Fibroblast of villous mesenchyme (primary cell): ENCODE measurements at regions not wholly inside any gene's neighbourhood (a gene's known extent, or its start where the extent isn't known, plus 50 kb on each side); places are given as distances from the start of the nearest gene placed in this dataset.

Experiments
- DNase-seq: peaks from one replicate; pipeline ENCODE4 v3.0.0-alpha.2; 2010; ENCODE audit warnings: low read depth
- H3K4me3 ChIP-seq: 2 replicates; pipeline ENCODE4 v1.5.1; 2011; ENCODE audit warnings: low read depth, mild to moderate bottlenecking, low read length
- TF ChIP-seq, protein P1 (sequence below): IDR thresholded peaks from 2 replicates; pipeline ENCODE4 v1.5.1; 2012; ENCODE audit warnings: low read depth, mild to moderate bottlenecking, low read length; ENCODE audit not compliant: insufficient read depth

DNA sequence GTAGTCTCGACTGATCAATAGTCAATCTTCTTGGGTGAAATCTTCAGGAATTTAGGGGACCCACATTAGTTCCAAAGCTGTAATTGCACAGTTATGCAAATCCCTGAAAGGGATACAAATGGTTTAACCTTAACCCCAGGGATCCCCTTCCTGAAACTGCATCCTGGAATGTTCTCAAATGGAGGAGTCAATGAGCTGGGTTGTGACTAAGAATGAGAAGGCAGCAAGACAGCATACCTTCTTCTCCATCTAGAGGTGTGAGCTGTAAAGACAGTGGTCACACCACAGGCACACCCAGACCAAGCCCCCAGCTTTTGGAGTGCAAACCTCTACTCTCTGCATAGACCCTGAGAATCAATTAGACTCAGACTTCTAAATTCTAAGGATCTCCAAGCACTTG is 164.7 kb upstream of the MEIS1 start:
- TF ChIP-seq, protein P1, sequence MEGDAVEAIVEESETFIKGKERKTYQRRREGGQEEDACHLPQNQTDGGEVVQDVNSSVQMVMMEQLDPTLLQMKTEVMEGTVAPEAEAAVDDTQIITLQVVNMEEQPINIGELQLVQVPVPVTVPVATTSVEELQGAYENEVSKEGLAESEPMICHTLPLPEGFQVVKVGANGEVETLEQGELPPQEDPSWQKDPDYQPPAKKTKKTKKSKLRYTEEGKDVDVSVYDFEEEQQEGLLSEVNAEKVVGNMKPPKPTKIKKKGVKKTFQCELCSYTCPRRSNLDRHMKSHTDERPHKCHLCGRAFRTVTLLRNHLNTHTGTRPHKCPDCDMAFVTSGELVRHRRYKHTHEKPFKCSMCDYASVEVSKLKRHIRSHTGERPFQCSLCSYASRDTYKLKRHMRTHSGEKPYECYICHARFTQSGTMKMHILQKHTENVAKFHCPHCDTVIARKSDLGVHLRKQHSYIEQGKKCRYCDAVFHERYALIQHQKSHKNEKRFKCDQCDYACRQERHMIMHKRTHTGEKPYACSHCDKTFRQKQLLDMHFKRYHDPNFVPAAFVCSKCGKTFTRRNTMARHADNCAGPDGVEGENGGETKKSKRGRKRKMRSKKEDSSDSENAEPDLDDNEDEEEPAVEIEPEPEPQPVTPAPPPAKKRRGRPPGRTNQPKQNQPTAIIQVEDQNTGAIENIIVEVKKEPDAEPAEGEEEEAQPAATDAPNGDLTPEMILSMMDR: no peak
- H3K4me3 ChIP-seq: no peak overlapping the region
- no peak for DNase-seq

- no peak overlapping the region for H3K4me3 ChIP-seq
- DNase-seq: no peak
- TF ChIP-seq, protein P1: no peak
Observed at GRCh38 chr2:66269166-66269565, 165.8 kb upstream of the MEIS1 start.

- no peak for DNase-seq
- no peak overlapping the region for H3K4me3 ChIP-seq
- TF ChIP-seq, protein P1: no peak
Observed at GRCh38 chr2:66268756-66269155, 166.2 kb upstream of the MEIS1 start.

GRCh38 chr2:66264354-66264753 is 170.6 kb upstream of the MEIS1 start:
- no peak for DNase-seq
- TF ChIP-seq, protein P1: no peak
- H3K4me3 ChIP-seq: no peak overlapping the region

DNA sequence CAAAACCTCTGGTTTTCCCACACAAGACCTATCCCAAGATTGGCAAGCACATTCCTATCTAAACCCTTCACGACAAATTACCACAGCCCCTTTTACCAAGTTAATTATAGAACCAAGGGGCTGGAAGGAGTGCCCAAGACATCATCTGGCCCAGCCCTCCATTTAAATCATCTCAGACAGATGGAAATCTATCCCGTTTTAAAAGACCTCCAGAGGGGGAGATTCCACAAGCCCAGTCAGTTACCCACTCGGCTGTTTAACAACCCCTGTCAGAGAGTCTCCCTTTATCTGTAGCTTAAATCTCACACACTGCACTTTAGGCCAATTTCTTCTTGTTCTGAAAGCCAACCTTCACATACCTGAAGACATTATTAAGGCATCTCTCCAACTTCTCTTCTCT is 179.1 kb upstream of the MEIS1 start:
- no peak for DNase-seq
- TF ChIP-seq, protein P1: no peak

DNA sequence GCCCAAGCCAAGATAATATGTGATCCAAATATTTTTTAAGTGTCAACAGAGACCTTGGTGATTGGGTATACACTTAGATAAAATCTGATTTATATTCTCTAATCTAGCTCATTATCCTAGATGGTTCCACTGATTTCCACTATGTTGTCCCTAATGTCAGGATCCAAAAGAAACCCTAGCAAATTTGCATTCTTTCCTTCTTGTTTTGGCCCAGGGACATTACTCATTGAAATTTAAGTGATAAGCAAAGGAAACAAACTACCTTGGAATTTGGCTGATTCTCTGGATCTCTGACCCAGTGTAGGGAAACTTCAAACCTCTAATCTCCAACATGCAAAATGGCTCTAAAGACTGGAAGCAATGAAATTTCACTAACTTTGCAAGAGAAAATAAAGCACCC is 179.8 kb upstream of the MEIS1 start:
- TF ChIP-seq, protein P1: no peak
- DNase-seq: no peak

More for the DNA sequence above, 179.1 kb upstream of the MEIS1 start:
- H3K4me3 ChIP-seq: no peak overlapping the region

DNA sequence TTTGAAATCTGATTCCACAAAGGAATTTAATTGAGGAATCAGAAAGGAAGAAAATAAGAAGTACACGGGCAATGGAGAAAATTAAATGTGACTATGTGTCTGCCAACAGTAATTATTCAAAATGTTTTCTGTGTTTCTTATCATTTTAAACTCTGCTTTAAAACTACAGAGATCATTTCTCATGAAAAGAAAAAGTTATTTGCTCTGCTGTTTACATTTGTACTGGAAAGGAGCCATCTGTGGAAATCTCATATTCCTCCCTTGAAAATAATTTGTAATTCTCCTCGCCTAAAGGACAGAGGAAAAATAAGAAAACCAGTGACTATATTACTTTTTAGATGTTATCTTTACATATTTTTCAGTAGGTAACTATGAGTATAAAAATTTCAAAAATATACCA is 181.9 kb upstream of the MEIS1 start:
- TF ChIP-seq, protein P1: no peak
- DNase-seq: no peak
- H3K4me3 ChIP-seq: no peak overlapping the region

More for the DNA sequence above, 179.8 kb upstream of the MEIS1 start:
- H3K4me3 ChIP-seq: no peak overlapping the region
